Neural cell (in vitro differentiated cells): ENCODE measurements at regions not wholly inside any gene's neighbourhood (a gene's known extent, or its start where the extent isn't known, plus 50 kb on each side); places are given as distances from the start of the nearest gene placed in this dataset.

ENCODE experiments used
- H2AFZ ChIP-seq: fragments of 200-600, 300-800 bp; sonication (generic), shearing (Covaris generic); 2 replicates; pipeline ENCODE4 v1.6.0; 2014; ENCODE audit warnings: low read depth, mild to moderate bottlenecking, antibody characterized with exemption, low read length, moderate library complexity
- H3F3A ChIP-seq: fragments of 200-600 bp; shearing (Covaris generic); 2 replicates; pipeline ENCODE4 v1.6.1; 2016; ENCODE audit warnings: mild to moderate bottlenecking, moderate library complexity, mixed read lengths, antibody characterized with exemption, low read length; ENCODE audit not compliant: insufficient read depth, poor library complexity, severe bottlenecking
- H3K27ac ChIP-seq: fragments of 200-600, 300-800 bp; sonication (generic), shearing (Covaris generic); 2 replicates; pipeline ENCODE4 v1.5.1; 2014; ENCODE audit warnings: mild to moderate bottlenecking, low read length, moderate library complexity
- H3K27me3 ChIP-seq: fragments of 300-800, 200-600 bp; sonication (generic), shearing (Covaris generic); 2 replicates; pipeline ENCODE4 v1.6.0; 2014; ENCODE audit warnings: mild to moderate bottlenecking, low read depth, low read length, moderate library complexity; ENCODE audit not compliant: insufficient read depth
- H3K36me3 ChIP-seq: fragments of 300-800, 200-600 bp; sonication (generic), shearing (Covaris generic); 2 replicates; pipeline ENCODE4 v1.5.1; 2014; ENCODE audit warnings: mild to moderate bottlenecking, antibody characterized with exemption, low read length, moderate library complexity; ENCODE audit not compliant: insufficient read depth
- H3K4me2 ChIP-seq: fragments of 300-800, 200-600 bp; sonication (generic), shearing (Covaris generic); 2 replicates; pipeline ENCODE4 v1.6.0; 2014; ENCODE audit warnings: mild to moderate bottlenecking, low read length
- H3K4me3 ChIP-seq: fragments of 300-800, 200-600 bp; sonication (generic), shearing (Covaris generic); 2 replicates; pipeline ENCODE4 v1.5.1; 2014; ENCODE audit warnings: mild to moderate bottlenecking, low read length, moderate library complexity
- H3K79me2 ChIP-seq: fragments of 200-600 bp; shearing (Covaris generic); replicated peaks from 2 replicates; pipeline ENCODE4 v1.6.0; 2014; ENCODE audit warnings: mild to moderate bottlenecking, low read length, moderate library complexity; ENCODE audit not compliant: insufficient read depth
- H3K9ac ChIP-seq: fragments of 300-800, 200-600 bp; sonication (generic), shearing (Covaris generic); 2 replicates; pipeline ENCODE4 v1.6.1; 2016; ENCODE audit warnings: mild to moderate bottlenecking, low read length, mixed read lengths
- H3K9me2 ChIP-seq: fragments of 200-600 bp; shearing (Covaris generic); 2 replicates; pipeline ENCODE4 v1.6.1; 2016; ENCODE audit warnings: mild to moderate bottlenecking, low read length, mixed read lengths; ENCODE audit not compliant: insufficient read depth
- H3K9me3 ChIP-seq: fragments of 200-600, 300-800 bp; sonication (generic), shearing (Covaris generic); 2 replicates; pipeline ENCODE4 v1.6.1; 2016; ENCODE audit warnings: mild to moderate bottlenecking, mixed run types, low read length, moderate library complexity, mixed read lengths
- H4K20me1 ChIP-seq: fragments of 200-600 bp; shearing (Covaris generic); 2 replicates; pipeline ENCODE4 v1.6.1; 2016; ENCODE audit warnings: mild to moderate bottlenecking, mixed run types; ENCODE audit not compliant: insufficient read depth
- EP300 ChIP-seq: fragments of 450-650 bp; conservative IDR thresholded peaks from 2 replicates; pipeline ENCODE4 v1.6.1; 2014; ENCODE audit warnings: antibody characterized with exemption, mild to moderate bottlenecking, moderate library complexity; ENCODE audit not compliant: poor library complexity, severe bottlenecking
- EZH2 ChIP-seq: fragments of 200-600, 300-800 bp; shearing (Covaris generic), sonication (generic); IDR thresholded peaks from 2 replicates; pipeline ENCODE4 v1.6.1; 2014; ENCODE audit warnings: antibody characterized with exemption, low read length, borderline replicate concordance, mild to moderate bottlenecking; ENCODE audit not compliant: insufficient read depth, poor library complexity, severe bottlenecking
- MXI1 ChIP-seq: fragments of 450-650 bp; conservative IDR thresholded peaks from 2 replicates; pipeline ENCODE4 v1.6.1; 2014; ENCODE audit warnings: antibody characterized with exemption, mild to moderate bottlenecking; ENCODE audit not compliant: poor library complexity, severe bottlenecking
- POLR2AphosphoS5 ChIP-seq: IDR thresholded peaks from 2 replicates; pipeline ENCODE4 v1.6.1; 2012
- RAD21 ChIP-seq: fragments of 450-650 bp; conservative IDR thresholded peaks from 2 replicates; pipeline ENCODE4 v1.6.1; 2014; ENCODE audit warnings: antibody characterized with exemption, mild to moderate bottlenecking, moderate library complexity
- SMC3 ChIP-seq: fragments of 450-650 bp; conservative IDR thresholded peaks from 2 replicates; pipeline ENCODE4 v1.6.1; 2014; ENCODE audit warnings: antibody characterized with exemption, mild to moderate bottlenecking, moderate library complexity; ENCODE audit not compliant: poor library complexity
- TAF1 ChIP-seq: IDR thresholded peaks from 2 replicates; pipeline ENCODE4 v1.6.1; 2012; ENCODE audit warnings: low read depth
- TF ChIP-seq, protein P1 (sequence below): fragments of 450-650 bp; IDR thresholded peaks from 2 replicates; pipeline ENCODE4 v1.5.1; 2014; ENCODE audit warnings: antibody characterized with exemption, mild to moderate bottlenecking, moderate library complexity; ENCODE audit not compliant: poor library complexity, severe bottlenecking
- TF ChIP-seq, protein P2 (sequence below): IDR thresholded peaks from 2 replicates; pipeline ENCODE4 v1.6.1; 2012; ENCODE audit warnings: borderline replicate concordance

DNA sequence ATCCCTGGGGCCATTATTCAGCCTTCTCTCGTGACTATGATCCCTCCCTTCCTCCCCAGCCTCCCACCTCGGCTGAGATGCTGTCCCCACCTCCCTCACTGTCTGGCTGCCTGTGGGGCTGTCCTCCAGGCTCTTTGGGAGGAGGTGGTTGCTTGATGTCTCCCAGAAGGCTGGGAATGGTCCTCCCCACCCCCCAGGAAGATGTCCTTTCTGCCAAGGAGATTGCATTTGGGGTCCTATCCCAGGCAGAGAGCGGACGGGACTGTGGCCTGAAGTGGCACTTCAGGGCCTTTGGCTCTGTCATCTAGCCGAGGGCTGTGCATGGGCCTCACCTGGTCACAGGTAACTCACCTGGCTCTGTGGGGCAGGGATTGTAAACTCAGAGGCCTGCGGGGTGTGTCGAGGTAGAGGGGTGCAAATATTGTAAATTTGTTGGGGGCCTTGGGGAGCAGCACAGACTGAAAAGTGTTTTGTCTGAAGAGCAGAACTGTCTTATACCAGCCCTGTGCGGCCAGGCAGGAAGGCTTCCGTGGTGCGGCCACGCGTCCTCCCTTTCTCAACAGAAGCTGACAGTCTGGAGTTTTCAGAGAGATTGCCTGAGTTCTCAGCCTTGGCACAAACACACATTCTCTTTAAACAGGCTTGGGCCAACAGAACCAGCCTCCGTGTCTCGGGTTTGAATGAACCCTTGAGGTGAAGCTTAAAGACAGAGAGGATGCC, 177.9 kb downstream of the SEC14L1 start:
- Histone ChIP-seq H3K4me2 (no peak overlapping the region), H3K27ac (no peak overlapping the region), H3K9ac (no peak overlapping the region)

DNA sequence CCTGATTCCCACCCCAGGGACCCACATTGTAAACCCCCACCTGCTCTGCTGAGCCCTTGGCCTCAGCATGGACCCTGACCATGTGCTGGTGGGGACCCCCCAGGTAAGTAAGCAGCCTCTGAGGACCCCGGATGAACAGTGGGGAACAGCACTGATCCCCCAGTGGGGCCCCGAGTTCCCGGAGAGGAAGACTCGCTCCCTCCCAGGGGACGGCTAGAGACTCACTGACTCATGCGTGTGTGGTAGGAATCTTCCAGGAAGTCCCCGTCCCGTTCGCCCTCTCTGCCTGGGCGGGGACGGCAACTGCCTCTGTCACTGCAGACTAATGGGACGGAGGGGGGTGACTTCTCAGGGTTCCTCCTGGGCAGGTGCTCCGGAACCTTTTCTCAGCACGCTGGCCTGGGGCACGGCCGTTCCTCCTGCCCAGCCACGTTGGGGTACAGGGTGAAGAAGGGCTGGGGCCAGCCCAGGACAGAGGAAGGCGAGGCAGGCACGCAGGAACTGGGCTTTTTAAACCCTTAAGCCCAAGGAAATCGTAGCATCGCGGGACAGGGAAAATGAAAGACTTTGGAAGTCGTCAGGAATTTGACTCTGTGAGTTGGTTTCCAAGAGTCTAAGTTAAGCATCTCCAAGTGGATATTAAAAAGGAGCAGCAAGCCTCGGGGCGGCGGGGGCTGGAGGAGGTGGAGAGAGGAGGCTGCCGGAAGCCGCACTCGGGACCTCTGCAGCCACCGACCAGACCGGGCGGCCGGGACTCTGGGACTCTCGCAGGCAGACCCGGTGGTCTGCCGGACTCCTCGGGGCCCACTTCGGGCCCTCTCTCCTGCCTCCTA, 178.7 kb downstream of the SEC14L1 start:
- Histone ChIP-seq H3K36me3 (no peaks in the 10 kb centered on the region), H3K27ac (no peak overlapping the region), H3K4me2 (no peak overlapping the region), H3K9me2 (no peaks in the 10 kb centered on the region), H4K20me1 (no peaks in the 10 kb centered on the region), H3K27me3 (no peaks in the 10 kb centered on the region), H3K9me3 (no peaks in the 10 kb centered on the region), H3F3A (no peaks in the 10 kb centered on the region), H3K9ac (no peak overlapping the region), H3K79me2 (no peaks in the 10 kb centered on the region), H3K4me3 (no peak overlapping the region), H2AFZ (no peak overlapping the region)
- TF ChIP-seq TAF1 (no peak), EP300 (no peak), SMC3 (no peak), POLR2AphosphoS5 (no peak), EZH2 (no peak), MXI1 (no peak), RAD21 (no peak)
- TF ChIP-seq, protein P1, sequence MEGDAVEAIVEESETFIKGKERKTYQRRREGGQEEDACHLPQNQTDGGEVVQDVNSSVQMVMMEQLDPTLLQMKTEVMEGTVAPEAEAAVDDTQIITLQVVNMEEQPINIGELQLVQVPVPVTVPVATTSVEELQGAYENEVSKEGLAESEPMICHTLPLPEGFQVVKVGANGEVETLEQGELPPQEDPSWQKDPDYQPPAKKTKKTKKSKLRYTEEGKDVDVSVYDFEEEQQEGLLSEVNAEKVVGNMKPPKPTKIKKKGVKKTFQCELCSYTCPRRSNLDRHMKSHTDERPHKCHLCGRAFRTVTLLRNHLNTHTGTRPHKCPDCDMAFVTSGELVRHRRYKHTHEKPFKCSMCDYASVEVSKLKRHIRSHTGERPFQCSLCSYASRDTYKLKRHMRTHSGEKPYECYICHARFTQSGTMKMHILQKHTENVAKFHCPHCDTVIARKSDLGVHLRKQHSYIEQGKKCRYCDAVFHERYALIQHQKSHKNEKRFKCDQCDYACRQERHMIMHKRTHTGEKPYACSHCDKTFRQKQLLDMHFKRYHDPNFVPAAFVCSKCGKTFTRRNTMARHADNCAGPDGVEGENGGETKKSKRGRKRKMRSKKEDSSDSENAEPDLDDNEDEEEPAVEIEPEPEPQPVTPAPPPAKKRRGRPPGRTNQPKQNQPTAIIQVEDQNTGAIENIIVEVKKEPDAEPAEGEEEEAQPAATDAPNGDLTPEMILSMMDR = no peak

More for the DNA sequence above, 177.9 kb downstream of the SEC14L1 start:
- Histone ChIP-seq H2AFZ (no peak overlapping the region), H3K9me2 (no peaks in the 10 kb centered on the region), H4K20me1 (no peaks in the 10 kb centered on the region), H3K9me3 (no peaks in the 10 kb centered on the region), H3K79me2 (no peaks in the 10 kb centered on the region), H3K36me3 (no peaks in the 10 kb centered on the region), H3K4me3 (no peak overlapping the region), H3F3A (no peaks in the 10 kb centered on the region), H3K27me3 (no peaks in the 10 kb centered on the region)
- TF ChIP-seq, protein P1 = no peak
- no peak for TF ChIP-seq EP300
- TF ChIP-seq SMC3 = no peak
- TF ChIP-seq POLR2AphosphoS5 = no peak
- no peak for TF ChIP-seq EZH2
- TF ChIP-seq, protein P2, sequence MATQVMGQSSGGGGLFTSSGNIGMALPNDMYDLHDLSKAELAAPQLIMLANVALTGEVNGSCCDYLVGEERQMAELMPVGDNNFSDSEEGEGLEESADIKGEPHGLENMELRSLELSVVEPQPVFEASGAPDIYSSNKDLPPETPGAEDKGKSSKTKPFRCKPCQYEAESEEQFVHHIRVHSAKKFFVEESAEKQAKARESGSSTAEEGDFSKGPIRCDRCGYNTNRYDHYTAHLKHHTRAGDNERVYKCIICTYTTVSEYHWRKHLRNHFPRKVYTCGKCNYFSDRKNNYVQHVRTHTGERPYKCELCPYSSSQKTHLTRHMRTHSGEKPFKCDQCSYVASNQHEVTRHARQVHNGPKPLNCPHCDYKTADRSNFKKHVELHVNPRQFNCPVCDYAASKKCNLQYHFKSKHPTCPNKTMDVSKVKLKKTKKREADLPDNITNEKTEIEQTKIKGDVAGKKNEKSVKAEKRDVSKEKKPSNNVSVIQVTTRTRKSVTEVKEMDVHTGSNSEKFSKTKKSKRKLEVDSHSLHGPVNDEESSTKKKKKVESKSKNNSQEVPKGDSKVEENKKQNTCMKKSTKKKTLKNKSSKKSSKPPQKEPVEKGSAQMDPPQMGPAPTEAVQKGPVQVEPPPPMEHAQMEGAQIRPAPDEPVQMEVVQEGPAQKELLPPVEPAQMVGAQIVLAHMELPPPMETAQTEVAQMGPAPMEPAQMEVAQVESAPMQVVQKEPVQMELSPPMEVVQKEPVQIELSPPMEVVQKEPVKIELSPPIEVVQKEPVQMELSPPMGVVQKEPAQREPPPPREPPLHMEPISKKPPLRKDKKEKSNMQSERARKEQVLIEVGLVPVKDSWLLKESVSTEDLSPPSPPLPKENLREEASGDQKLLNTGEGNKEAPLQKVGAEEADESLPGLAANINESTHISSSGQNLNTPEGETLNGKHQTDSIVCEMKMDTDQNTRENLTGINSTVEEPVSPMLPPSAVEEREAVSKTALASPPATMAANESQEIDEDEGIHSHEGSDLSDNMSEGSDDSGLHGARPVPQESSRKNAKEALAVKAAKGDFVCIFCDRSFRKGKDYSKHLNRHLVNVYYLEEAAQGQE = no peak
- no peak for TF ChIP-seq TAF1
- no peak for TF ChIP-seq RAD21
- no peak for TF ChIP-seq MXI1
